ENCODE measurements at regions not wholly inside any gene's neighbourhood (a gene's known extent, or its start where the extent isn't known, plus 50 kb on each side); places are given as distances from the start of the nearest gene placed in this dataset.

DNA sequence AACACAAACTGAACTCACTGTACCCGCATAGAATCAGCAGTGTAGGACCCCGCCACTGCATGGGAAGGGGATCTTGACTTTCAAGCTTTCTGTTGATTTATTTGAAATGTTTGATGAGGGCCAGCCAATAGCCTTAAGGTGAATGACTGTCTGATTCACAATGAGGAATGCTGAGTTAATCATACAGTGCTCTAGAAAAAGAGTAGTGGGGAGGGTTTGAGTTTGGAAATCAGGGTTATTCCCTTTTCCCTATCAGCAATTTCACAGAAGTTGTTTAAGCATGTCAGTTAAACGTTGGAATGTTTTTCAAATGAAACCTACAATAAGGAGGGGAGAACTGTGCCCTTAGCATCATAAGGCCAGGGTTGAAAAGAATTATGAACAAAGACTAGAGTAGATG is 937.5 kb downstream of the GRID1 start:
- TF ChIP-seq, protein P1, sequence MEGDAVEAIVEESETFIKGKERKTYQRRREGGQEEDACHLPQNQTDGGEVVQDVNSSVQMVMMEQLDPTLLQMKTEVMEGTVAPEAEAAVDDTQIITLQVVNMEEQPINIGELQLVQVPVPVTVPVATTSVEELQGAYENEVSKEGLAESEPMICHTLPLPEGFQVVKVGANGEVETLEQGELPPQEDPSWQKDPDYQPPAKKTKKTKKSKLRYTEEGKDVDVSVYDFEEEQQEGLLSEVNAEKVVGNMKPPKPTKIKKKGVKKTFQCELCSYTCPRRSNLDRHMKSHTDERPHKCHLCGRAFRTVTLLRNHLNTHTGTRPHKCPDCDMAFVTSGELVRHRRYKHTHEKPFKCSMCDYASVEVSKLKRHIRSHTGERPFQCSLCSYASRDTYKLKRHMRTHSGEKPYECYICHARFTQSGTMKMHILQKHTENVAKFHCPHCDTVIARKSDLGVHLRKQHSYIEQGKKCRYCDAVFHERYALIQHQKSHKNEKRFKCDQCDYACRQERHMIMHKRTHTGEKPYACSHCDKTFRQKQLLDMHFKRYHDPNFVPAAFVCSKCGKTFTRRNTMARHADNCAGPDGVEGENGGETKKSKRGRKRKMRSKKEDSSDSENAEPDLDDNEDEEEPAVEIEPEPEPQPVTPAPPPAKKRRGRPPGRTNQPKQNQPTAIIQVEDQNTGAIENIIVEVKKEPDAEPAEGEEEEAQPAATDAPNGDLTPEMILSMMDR (conservative IDR thresholded peaks at IDR 0.05; ENCODE audit: low read depth in 2 of 2) = no peak
- no peak for TF ChIP-seq POLR2AphosphoS5 (IDR thresholded peaks at IDR 0.05; ENCODE audit: low read depth)

Data from GM23338 (cell line).